LNCaP clone FGC (cell line): ENCODE measurements at regions not wholly inside any gene's neighbourhood (a gene's known extent, or its start where the extent isn't known, plus 50 kb on each side); places are given as distances from the start of the nearest gene placed in this dataset.
"Not testable (repeated sequence)": the region's sequence is repeated elsewhere in the genome, so short reads cannot be mapped to it uniquely, and the experiment has no call there.

Experiments
- DNase-seq: peaks from one replicate; pipeline ENCODE4 v3.0.0-alpha.2; 2011; ENCODE audit warnings: low read depth
- H3K4me3 ChIP-seq: 2 replicates; pipeline ENCODE4 v1.5.1; 2011; ENCODE audit warnings: mild to moderate bottlenecking, low read depth, low read length, control low read depth
- TF ChIP-seq, protein P1 (sequence below): IDR thresholded peaks from 2 replicates; pipeline ENCODE4 v1.5.1; 2012; ENCODE audit warnings: mild to moderate bottlenecking; ENCODE audit not compliant: control insufficient read depth, insufficient read depth; ENCODE audit errors: extremely low read depth

GRCh38 chr20:29326376-29327070, 1930.9 kb upstream of the DEFB115 start:
- no peak overlapping the region for H3K4me3 ChIP-seq
- DNase-seq, result no peak
- TF ChIP-seq, protein P1, sequence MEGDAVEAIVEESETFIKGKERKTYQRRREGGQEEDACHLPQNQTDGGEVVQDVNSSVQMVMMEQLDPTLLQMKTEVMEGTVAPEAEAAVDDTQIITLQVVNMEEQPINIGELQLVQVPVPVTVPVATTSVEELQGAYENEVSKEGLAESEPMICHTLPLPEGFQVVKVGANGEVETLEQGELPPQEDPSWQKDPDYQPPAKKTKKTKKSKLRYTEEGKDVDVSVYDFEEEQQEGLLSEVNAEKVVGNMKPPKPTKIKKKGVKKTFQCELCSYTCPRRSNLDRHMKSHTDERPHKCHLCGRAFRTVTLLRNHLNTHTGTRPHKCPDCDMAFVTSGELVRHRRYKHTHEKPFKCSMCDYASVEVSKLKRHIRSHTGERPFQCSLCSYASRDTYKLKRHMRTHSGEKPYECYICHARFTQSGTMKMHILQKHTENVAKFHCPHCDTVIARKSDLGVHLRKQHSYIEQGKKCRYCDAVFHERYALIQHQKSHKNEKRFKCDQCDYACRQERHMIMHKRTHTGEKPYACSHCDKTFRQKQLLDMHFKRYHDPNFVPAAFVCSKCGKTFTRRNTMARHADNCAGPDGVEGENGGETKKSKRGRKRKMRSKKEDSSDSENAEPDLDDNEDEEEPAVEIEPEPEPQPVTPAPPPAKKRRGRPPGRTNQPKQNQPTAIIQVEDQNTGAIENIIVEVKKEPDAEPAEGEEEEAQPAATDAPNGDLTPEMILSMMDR, result no peak

- DNase-seq, result peak; percentile 13
- peak overlapping the region; percentile 31 for H3K4me3 ChIP-seq
- TF ChIP-seq, protein P1, result peak; percentile 48
These were observed 1929.7 kb upstream of the DEFB115 start for GRCh38 chr20:29327600-29328420.

DNA sequence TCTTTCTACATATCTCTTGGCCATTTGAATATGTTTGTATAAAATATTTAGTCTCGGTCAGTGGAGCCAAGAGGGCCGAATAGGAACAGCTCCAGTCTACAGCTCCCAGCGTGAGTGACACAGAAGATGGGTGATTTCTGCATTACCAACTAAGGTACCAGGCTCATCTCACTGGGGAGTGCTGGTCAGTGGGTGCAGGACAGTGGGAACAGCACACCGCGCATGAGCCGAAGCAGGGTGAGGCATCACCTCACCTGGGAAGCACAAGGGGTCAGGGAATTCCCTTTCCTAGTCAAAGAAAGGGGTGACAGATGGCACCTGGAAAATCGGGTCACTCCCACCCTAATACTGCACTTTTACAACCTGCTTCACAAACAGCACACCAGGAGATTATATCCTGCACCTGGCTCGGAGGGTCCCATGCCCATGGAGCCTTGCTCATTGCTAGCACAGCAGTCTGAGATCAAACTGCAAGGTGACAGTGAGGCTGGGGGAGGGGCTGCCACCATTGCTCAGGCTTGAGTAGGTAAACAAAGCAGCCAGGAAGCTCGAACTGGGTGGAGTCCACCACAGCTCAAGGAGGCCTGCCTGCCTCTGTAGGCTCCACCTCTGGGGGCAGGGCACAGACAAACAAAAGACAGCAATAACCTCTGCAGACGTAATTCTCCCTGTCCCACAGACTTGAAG, 1926.9 kb upstream of the DEFB115 start:
- DNase-seq, H3K4me3 ChIP-seq: not testable (repeated sequence)

GRCh38 chr20:29349836-29350235, 1907.6 kb upstream of the DEFB115 start:
- TF ChIP-seq, protein P1, result no peak
- DNase-seq, result no peak
- H3K4me3 ChIP-seq, result no peak overlapping the region

- not testable (repeated sequence) for H3K4me3 ChIP-seq, DNase-seq
These were observed 1881.5 kb upstream of the DEFB115 start for GRCh38 chr20:29375937-29376336.

DNA sequence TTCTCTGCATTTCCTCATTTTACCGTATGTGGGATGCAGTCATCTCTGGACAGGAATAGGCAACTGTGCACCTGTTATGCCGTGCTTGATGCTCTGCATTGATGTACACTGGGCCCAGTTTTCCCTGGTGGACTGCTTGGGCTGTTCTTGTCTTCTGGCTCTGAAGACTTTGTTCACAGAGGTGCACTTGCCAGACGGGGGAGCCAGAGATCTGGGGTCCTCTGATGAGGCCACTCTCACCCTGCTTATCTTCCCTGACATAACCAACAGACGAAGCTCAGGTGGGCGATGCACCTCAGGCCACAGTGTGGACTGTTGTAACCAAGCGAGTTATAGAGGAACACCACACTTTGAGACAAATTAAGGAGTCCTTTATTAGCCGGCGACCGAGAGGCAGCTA, 1864.6 kb upstream of the DEFB115 start:
- DNase-seq, result not testable (repeated sequence)

GRCh38 chr20:29408034-29408695, 1849.3 kb upstream of the DEFB115 start:
- no peak for DNase-seq
- 0 out of 2 replicates have a peak overlapping the region, but pooled peaks have one; percentile 4 for H3K4me3 ChIP-seq
- TF ChIP-seq, protein P1, result no peak

More for the DNA sequence above, 1864.6 kb upstream of the DEFB115 start:
- H3K4me3 ChIP-seq, result not testable (repeated sequence)

- DNase-seq, H3K4me3 ChIP-seq: not testable (repeated sequence)
These were observed 1848.8 kb upstream of the DEFB115 start for GRCh38 chr20:29408707-29409106.

GRCh38 chr20:29409160-29409689, 1848.2 kb upstream of the DEFB115 start:
- not testable (repeated sequence) for DNase-seq, H3K4me3 ChIP-seq
